Renal pelvis (tissue), 1 donor: ENCODE measurements at regions not wholly inside any gene's neighbourhood (a gene's known extent, or its start where the extent isn't known, plus 50 kb on each side); places are given as distances from the start of the nearest gene placed in this dataset.

ENCODE experiments used
- DNase-seq: peaks from one replicate; pipeline ENCODE4 v3.0.0-alpha.2; 2013

GRCh38 chr5:17761326-17761725, 127.1 kb downstream of the TAF11L14 start:
- DNase-seq = no peak

GRCh38 chr5:17763301-17763700, 129.0 kb downstream of the TAF11L14 start:
- no peak for DNase-seq

DNA sequence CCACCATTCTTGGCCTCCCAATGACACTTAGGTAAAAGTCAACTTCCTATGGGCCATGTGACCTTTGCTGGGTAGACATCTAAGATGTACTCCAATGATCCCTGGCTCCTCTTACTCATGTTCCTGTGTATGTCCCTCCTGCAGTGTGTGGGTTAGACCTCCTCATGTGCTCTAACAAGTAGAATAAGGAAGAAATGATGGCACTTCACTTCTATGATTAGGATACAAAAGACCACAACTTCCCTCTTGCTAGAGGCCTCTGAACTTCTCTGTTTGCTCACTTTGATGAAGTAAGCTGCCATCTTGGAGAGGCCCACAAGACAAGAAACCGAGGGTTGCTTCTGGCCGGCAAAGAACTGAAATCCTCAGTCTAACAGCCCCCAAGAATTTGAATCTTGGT, 131.8 kb downstream of the TAF11L14 start:
- no peak for DNase-seq

DNA sequence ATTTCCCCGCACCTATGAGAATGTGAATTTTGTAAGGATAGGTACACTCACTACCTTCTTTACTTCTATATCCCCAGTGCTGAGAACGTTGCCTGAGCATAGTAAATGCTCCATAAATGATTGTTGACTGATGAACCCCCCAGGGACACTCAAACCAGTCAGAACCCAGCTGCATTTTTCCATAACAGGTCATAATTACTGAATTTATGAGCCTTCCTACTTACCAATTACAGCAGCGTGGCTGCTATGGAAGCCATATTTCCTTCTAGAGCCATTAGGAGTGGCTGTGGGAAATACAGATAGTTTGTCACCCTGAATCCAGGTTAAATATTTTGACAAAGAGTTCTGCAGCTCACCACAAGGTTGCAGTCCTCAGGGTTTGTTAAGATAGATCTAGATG, 135.0 kb downstream of the TAF11L14 start:
- DNase-seq = no peak

DNA sequence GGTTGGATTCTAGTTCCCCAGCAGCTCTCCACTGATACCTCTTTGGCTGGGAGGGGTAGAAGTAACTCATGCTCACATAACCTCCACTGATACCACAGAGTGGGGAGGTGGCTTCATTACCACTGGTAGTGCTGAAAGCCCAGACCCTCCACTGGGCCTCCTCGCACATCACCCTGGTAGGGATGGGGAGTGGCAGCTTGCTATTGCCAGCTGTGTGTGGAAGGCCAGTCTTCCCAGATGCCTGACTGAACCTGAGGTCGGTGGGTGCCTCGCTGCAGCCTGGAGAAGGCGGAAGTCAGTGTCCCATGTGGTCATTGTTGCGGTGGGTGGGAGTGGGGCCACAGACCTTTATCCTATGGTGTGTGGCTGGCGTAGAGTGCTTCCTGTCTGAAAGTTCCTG, 138.0 kb downstream of the TAF11L14 start:
- no peak for DNase-seq

DNA sequence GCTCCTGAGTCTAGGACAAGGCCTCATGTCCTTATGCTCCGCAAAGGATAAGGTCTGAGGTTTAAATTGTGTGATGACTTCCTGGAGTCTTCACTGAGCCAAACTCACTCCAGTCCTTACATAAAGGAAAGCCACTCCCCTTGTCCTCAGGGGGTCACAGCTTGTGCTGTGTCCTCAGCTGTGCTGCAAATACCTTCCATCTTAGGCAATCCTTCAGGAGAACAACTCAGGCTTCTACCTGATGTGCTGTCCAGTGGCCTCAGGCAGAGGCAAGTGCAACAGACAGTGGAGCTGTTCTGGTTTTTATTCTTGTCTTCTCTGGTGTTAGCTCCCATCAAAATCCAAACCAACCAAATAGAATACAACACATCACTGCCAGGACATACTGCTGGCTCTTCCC, 151.5 kb downstream of the TAF11L14 start:
- no peak for DNase-seq

DNA sequence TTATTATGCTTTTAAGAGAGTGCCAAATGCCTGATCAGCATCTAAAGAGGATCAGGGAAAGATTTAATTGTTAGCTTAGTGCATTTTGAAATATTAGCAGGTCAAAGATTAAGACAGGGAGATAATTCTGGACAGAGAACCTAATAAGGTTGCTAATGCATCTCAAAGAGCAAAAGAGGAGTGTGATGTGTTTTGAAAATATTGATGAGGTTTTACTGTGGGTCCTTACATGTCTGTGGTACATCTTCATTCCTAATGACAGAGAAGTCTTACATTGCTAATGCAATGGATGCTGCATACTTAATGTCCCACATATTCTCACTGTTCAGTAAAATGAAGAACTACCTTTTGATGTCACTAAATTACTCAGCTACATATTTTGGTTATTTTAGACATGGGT, 154.1 kb downstream of the TAF11L14 start:
- no peak for DNase-seq

DNA sequence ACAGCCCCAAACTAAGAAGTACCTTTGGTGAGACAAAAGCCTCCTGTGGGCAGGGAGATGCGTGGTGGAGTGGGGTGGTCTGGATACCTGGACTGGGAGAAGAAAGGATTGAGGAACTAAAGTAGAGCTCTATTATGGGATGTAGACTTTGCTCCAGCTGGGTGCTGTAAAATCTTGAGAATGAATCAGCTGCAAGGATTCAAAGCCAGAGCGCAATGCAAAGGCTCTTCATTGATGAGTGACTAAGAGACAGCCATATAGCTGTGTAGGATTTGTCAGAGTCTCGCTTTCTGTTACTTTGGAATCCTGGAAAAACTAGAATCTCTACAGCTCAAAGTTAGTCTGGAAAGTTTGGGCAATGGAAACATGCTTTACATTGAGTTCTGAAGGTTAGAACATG, 159.9 kb downstream of the TAF11L14 start:
- no peak for DNase-seq

DNA sequence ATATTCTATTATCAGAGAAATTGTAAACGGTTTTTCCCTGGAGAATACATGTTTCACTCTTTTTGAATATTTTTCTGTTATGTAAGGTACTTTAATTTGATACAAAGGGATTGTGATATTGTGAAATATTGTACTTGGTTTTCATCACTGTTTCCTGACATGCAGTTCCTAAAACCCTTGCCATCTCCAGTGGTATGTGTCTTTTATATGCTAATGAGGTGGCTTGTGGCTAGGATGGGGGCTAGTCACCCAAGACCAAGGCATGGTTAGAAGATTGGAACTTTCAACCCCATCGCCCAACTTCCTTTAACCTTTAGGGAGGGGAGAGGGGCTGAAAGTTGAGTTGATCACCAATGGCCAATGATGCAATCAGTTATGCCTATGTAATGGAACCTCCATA, 160.6 kb downstream of the TAF11L14 start:
- no peak for DNase-seq

DNA sequence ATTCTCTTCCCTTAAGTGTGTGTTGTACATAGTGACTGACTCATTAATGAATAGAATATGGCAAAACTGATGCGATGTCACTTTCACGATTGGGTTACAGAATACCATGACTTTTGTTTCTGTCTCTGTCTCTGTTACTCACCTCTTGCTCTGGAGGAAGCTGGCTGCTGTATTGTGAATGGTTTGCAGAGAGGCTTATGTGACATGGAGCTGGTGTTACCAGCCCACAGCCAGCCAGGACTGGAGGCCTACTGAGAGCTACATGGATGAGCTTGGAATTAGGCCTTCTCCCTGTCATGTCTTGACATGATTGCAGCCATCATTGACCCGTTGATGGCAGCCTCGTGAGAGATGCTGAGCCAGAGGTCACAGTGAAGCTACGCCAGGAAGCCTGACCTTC, 161.9 kb downstream of the TAF11L14 start:
- DNase-seq = no peak

DNA sequence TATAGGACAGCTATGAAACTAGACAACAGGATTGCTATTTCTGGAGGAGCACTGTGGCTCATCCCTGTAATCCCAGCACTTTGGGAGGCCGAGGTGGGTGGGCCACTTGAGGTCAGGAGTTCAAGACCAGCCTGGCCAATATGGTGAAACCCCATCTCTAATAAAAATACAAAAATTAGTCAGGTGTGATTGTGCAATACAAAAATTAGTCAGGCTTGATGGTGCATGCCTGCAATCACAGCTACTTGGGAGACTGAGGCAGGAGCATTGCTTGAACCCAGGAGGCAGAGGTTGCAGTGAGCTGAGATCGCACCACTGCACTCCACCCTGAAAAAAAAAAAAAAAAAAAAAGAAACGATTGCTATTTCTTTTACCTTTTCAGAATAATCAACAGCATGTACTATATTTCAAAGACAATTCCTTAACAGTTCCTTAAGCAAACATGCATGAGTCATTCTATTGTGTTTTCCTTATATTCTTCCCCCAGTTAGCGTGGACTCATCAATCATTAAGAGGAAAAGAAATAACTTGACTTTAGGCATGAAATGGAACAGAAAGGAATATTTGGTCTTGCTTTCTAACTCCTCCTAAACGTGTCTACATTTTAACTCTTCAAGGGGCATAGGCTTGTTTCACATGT, 162.6 kb downstream of the TAF11L14 start:
- DNase-seq = no peak

DNA sequence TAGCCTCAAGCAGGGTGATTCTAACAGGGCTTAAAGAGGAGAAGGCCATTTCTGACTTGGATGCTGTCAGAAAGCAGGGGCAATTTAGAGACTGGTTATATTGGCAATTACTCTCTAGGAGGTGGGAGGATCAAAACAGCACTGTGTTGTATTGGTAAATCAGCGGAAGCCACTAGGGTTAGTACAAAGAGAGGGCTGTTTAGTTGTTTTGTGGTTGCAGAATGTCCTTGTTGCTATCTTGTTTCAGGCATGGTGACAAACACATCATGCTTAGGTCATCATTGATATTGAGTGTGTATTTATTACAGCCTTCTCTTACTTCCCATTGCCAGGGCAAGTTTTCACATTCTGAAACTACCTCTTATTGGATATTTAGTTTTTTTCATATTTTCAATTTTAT, 165.3 kb downstream of the TAF11L14 start:
- no peak for DNase-seq

GRCh38 chr5:17801595-17801994, 167.3 kb downstream of the TAF11L14 start:
- no peak for DNase-seq

DNA sequence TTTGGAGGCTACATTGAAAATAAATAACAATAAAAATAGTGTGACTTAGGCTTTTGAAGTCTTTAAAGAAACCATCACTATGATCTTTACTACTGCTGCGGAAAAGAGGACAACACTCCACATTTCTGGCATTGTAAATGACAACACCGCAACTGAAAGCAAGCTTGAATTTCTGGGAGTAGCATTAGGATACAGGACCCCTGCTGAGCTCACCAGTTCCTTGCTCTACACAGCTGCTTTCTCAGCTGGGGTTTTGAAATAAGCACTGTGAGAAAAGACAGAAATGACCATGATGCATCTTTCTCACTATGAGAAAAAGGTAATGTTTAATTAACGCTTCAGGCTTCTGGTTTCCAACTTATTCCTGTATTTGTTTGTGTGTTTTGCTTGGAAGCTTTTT, 168.0 kb downstream of the TAF11L14 start:
- no peak for DNase-seq

DNA sequence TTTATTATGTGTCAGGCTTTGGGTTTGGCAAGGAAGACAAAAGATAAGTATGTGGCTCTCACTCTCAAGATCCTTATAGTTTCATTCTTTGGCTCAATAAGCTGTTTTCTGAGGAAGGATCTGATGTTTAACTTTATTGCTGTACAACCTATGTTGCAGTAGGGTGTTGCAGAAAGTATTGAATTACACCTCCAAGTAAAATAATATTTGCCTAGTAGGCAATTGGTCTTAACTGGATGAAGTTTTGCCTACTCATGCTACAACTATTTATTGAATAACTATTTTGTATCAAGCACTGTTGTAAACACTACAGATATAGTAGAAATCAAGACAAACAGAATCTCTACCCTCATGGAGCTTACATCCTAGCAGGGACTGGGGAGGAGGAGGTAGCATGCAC, 169.7 kb downstream of the TAF11L14 start:
- DNase-seq = no peak

DNA sequence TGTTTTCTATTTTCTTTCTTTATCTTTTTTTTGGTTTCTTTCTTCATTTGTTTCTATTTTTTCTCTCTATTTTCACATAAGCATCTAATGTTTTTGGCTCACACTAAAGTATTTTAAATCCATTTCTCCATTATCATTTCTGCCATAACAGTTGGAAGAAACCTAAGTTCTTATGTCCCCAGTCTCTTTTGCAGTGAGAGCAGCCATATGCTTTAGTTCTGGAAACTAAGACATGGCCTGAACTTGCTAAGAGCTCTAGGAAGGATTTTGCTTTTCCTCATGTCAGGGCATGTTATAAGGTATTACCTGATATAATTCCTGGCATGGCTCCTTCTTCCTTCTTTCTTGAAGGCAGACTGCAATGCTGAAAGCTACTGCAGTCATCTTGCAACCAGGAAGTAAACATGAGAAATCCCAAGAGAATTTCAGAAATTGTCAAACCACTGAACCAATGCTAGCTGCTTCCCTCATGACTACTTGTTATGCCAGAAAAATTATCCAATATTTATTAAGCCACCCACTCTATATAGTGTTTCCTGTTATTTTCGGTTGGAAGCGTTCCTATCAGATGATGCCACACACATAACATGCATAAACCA, 171.1 kb downstream of the TAF11L14 start:
- DNase-seq = no peak

DNA sequence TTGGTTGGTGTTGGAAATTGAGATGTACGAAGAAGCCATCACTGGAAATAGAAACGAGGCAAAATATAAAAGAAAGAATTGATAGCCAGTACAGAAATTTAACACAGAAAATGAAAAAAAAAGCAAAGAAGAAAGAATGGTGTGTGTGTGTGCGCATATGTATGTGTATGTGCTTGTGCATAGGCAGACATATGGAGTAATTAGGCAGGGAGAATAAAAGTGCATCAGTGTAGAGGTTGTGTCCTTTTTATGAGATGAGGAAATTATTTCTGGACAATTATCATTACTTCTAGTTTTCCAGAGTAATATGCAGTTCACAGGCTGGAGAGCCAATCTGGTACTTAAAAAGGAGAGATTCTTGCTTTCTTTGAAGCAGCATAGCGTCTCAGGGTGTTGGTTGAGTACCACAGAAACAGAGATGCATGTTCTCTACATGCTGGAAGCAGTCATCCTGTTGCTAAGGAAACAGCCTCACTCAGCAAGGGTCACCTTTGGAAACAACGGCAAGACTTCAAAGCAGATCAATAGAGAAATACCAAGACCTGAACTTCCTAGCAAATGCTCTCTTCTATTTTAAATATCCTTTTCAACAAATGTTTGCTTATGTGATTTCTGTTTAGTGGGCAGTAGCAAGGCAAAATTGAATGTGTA, 172.7 kb downstream of the TAF11L14 start:
- DNase-seq = no peak

DNA sequence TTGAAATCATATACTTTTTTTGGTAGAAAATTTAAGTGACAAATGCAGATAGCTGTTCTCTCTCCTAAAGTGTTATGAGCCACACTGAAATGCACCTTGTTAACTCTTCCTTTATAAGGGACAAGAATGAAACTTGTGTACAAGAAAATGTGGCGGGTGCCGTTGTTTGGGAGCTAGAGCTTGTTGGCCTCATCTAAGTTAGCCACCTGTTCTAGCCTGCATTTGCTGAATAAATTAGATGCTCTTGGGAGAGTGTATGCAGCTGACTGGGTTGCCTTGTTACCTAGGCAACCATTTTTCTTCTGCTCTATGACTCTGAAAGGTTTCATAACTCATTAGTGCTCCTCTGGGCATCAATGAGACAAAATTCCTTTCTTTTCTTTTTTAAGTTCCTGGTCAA, 174.3 kb downstream of the TAF11L14 start:
- no peak for DNase-seq

DNA sequence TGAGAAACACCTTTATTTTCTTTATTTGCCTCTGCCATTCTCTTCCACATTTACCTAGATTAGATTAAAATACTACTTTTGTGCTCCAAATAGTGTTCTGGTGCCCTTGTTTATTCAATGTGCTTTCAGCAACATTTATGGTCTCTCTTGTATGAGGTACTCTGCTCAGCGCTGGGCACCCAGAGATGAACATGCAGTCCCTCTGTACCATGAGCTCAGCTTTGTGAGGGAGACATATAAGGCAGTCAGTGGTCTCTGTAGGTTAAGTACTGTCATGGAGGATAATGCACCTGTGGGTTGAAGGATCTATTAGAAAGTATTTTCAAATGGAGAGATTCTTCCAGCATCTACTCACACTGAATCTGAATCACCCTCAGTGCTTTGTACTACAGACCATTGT, 176.5 kb downstream of the TAF11L14 start:
- no peak for DNase-seq

- no peak for DNase-seq
These were observed 179.0 kb downstream of the TAF11L14 start for GRCh38 chr5:17813214-17813613.

DNA sequence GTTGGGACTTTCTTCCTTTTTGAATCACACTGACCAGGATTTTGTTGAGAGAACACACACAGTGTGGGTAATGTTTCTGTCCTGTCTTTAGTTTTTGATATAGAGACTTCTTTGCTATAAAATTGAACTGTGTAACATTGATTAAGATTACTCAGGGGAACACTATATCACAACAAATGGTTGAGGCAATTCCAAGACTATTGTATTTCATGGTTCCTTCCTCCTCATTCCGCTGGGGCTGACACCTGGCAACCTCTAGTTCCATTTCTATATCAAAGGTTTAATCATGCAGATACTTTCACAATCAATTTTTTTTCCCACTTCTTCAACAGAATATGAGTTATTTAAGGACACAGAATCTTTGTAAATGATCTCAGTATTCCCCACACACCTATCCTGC, 182.2 kb downstream of the TAF11L14 start:
- DNase-seq = no peak

DNA sequence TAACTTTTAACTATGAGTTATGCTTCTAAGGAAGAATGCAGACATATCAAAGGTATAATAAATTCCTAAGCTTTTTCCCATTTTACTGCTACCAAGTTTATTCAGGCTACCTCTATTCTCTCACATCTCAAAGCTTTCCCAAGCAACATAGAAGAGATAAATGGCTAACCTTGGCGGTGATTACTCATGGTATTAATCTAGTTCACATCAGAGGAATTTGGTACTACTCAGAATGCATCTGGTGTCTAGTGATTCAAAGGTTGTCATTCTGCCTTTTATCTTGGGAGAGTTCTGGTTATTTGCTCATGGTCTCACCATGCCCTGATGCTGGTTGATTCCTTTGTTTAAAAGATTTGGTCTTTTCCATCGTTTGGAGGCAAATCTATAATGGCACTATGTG, 182.7 kb downstream of the TAF11L14 start:
- DNase-seq = no peak

- no peak for DNase-seq
These were observed 183.7 kb downstream of the TAF11L14 start for GRCh38 chr5:17817990-17818389.

DNA sequence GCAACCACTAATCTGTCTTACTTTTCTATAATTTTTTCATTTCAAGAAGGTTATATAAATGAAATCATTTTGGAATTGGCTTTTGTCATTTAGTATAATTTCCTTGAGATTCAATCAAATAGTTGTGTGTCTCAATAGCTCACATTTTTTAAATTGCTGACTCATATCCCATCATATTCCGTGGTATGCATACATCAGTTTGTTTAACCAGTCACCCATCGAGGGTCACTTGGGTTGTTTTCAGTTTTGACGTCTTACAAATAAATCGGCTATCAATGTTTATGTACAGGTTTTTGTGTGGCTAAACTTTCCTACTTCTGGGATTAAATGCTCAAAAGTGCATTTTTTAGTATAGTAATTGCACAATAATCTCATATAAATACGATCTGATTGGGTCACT, 185.5 kb downstream of the TAF11L14 start:
- DNase-seq = no peak
